HG03521 (cell line): ENCODE measurements at regions not wholly inside any gene's neighbourhood (a gene's known extent, or its start where the extent isn't known, plus 50 kb on each side); places are given as distances from the start of the nearest gene placed in this dataset.

Experiments
- ATAC-seq: cut with Tn5 transposase; IDR thresholded peaks from one replicate; pipeline ENCODE4 v1.9.1; 2021; ENCODE audit warnings: mild to moderate bottlenecking, moderate library complexity; ENCODE audit not compliant: unreplicated experiment

GRCh38 chr1:98427664-98428063 is 233.9 kb upstream of the SNX7 start:
- ATAC-seq: no peak

- ATAC-seq: no peak
Measured at GRCh38 chr1:98426092-98426491, 235.4 kb upstream of the SNX7 start.

- no peak for ATAC-seq
Measured at GRCh38 chr1:98422816-98423215, 238.7 kb upstream of the SNX7 start.

- ATAC-seq: no peak
Measured at GRCh38 chr1:98421085-98421435, 240.5 kb upstream of the SNX7 start.

GRCh38 chr1:98420376-98421084 is 241.0 kb upstream of the SNX7 start:
- ATAC-seq: no peak

- no peak for ATAC-seq
Measured at GRCh38 chr1:98417820-98418219, 243.7 kb upstream of the SNX7 start.

GRCh38 chr1:98410082-98410481 is 251.4 kb upstream of the SNX7 start:
- no peak for ATAC-seq

- no peak for ATAC-seq
Measured at GRCh38 chr1:98406352-98407088, 255.0 kb upstream of the SNX7 start.

- peak; percentile 84 for ATAC-seq
Measured at GRCh38 chr1:98405581-98406074, 255.9 kb upstream of the SNX7 start.

GRCh38 chr1:98404866-98405265 is 256.7 kb upstream of the SNX7 start:
- no peak for ATAC-seq

GRCh38 chr1:98403963-98404480 is 257.5 kb upstream of the SNX7 start:
- ATAC-seq: no peak

- no peak for ATAC-seq
Measured at GRCh38 chr1:98402860-98403259, 258.7 kb upstream of the SNX7 start.

- ATAC-seq: no peak
Measured at GRCh38 chr1:98400446-98400845, 261.1 kb upstream of the SNX7 start.

GRCh38 chr1:98399218-98399617 is 262.3 kb upstream of the SNX7 start:
- ATAC-seq: no peak

GRCh38 chr1:98398649-98399048 is 262.9 kb upstream of the SNX7 start:
- no peak for ATAC-seq

- no peak for ATAC-seq
Measured at GRCh38 chr1:98398092-98398491, 263.4 kb upstream of the SNX7 start.

- no peak for ATAC-seq
Measured at GRCh38 chr1:98393719-98394118, 267.8 kb upstream of the SNX7 start.

- ATAC-seq: no peak
Measured at GRCh38 chr1:98391175-98391574, 270.3 kb upstream of the SNX7 start.

- no peak for ATAC-seq
Measured at GRCh38 chr1:98389809-98390208, 271.7 kb upstream of the SNX7 start.

GRCh38 chr1:98388441-98388840 is 273.1 kb upstream of the SNX7 start:
- ATAC-seq: peak; percentile 75

- no peak for ATAC-seq
Measured at GRCh38 chr1:98387701-98388100, 273.8 kb upstream of the SNX7 start.
